ENCODE measurements at regions not wholly inside any gene's neighbourhood (a gene's known extent, or its start where the extent isn't known, plus 50 kb on each side); places are given as distances from the start of the nearest gene placed in this dataset.
"Not testable (repeated sequence)": the region's sequence is repeated elsewhere in the genome, so short reads cannot be mapped to it uniquely, and the experiment has no call there.

DNA sequence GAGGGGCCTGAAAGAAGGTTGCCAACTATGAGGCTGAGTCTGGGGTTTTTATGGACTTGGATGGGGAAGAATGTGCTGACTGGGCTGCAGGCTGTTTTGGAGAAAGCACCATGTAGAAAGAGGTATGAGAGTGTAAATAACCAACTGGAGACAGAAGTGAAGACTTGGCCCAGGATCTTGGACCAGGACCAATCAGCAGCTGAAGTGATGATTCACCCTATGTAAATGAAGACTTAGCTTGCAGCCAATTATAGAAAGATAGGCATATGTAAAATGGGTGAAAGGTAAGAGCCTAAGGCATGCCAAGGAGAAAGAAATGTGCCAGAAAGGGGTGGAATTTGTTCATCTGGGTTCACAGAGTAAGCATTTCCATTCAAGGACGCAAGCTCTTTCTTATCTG lies 856.7 kb upstream of the PRKX start:
- DNase-seq (ENCODE audit: low read depth in 1 of 2, low spot score in 1 of 2) = no peak
- no peak overlapping the region for H3K27ac ChIP-seq
- H3K4me3 ChIP-seq = no peak overlapping the region
- no peaks in the 10 kb centered on the region for H3K4me1 ChIP-seq (ENCODE audit: low read depth)
- no peaks in the 10 kb centered on the region for H3K27me3 ChIP-seq
- no peaks in the 10 kb centered on the region for H3K36me3 ChIP-seq
- no peaks in the 10 kb centered on the region for H3K9me3 ChIP-seq (ENCODE audit: low read depth)
- no peak for TF ChIP-seq CTCF (IDR thresholded peaks at IDR 0.05; ENCODE audit: low read depth, low read length)

- DNase-seq (ENCODE audit: low read depth in 1 of 2, low spot score in 1 of 2) = no peak
- TF ChIP-seq CTCF (IDR thresholded peaks at IDR 0.05; ENCODE audit: low read depth, low read length) = no peak
- Histone ChIP-seq H3K9me3 (ENCODE audit: low read depth) (no peaks in the 10 kb centered on the region), H3K4me3 (no peak overlapping the region), H3K27ac (no peak overlapping the region), H3K4me1 (ENCODE audit: low read depth) (no peaks in the 10 kb centered on the region), H3K27me3 (no peaks in the 10 kb centered on the region), H3K36me3 (no peaks in the 10 kb centered on the region)
Observed at GRCh38 chrX:4560192-4560591, 846.7 kb upstream of the PRKX start.

- Histone ChIP-seq H3K27me3 (no peaks in the 10 kb centered on the region), H3K27ac (no peak overlapping the region), H3K4me1 (ENCODE audit: low read depth) (peaks cover 10% of the 10 kb centered on the region), H3K36me3 (no peaks in the 10 kb centered on the region), H3K4me3 (no peak overlapping the region), H3K9me3 (ENCODE audit: low read depth) (no peaks in the 10 kb centered on the region)
- no peak for TF ChIP-seq CTCF (IDR thresholded peaks at IDR 0.05; ENCODE audit: low read depth, low read length)
- peak in 1 of 2 donors; percentile 30 for DNase-seq (ENCODE audit: low read depth in 1 of 2, low spot score in 1 of 2)
Observed at GRCh38 chrX:4550018-4550417, 836.6 kb upstream of the PRKX start.

GRCh38 chrX:4547213-4547836 lies 833.9 kb upstream of the PRKX start:
- DNase-seq (ENCODE audit: low read depth in 1 of 2, low spot score in 1 of 2) = peak; percentile 33 to 67
- peak; percentile 55 for TF ChIP-seq CTCF (IDR thresholded peaks at IDR 0.05; ENCODE audit: low read depth, low read length)
- Histone ChIP-seq H3K9me3 (ENCODE audit: low read depth) (no peaks in the 10 kb centered on the region), H3K27me3 (no peaks in the 10 kb centered on the region), H3K4me3 (no peak overlapping the region), H3K36me3 (no peaks in the 10 kb centered on the region), H3K27ac (no peak overlapping the region), H3K4me1 (ENCODE audit: low read depth) (peaks cover 10% of the 10 kb centered on the region)

GRCh38 chrX:4546178-4546577 lies 832.7 kb upstream of the PRKX start:
- DNase-seq (ENCODE audit: low read depth in 1 of 2, low spot score in 1 of 2) = not testable (repeated sequence)

DNA sequence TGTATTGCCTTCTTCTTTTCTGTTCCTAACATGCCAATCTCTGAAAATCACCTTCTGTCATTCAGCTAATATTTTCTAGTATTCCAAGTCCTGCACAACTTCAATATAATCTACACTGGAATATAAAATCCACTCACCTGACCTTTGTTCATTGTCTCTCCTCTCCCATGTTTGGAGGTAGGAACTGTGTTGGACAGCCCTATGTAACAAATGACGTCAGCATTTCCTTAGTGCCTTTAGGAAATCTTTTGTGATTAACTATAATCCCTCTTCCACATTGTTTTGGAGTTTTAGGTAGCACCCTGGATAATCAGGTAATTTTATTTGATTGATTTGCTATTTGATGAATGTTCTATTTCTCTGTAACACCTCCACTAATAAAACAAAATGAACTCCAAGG lies 814.8 kb upstream of the PRKX start:
- Histone ChIP-seq H3K27me3 (no peaks in the 10 kb centered on the region), H3K4me1 (ENCODE audit: low read depth) (no peaks in the 10 kb centered on the region), H3K9me3 (ENCODE audit: low read depth) (no peaks in the 10 kb centered on the region), H3K4me3 (no peak overlapping the region), H3K36me3 (no peaks in the 10 kb centered on the region), H3K27ac (no peak overlapping the region)
- no peak for TF ChIP-seq CTCF (IDR thresholded peaks at IDR 0.05; ENCODE audit: low read depth, low read length)
- no peak for DNase-seq (ENCODE audit: low read depth in 1 of 2, low spot score in 1 of 2)

More at GRCh38 chrX:4546178-4546577, 832.7 kb upstream of the PRKX start:
- H3K36me3 ChIP-seq; H3K9me3 ChIP-seq (ENCODE audit: low read depth); H3K4me1 ChIP-seq (ENCODE audit: low read depth); H3K27ac ChIP-seq; H3K27me3 ChIP-seq; H3K4me3 ChIP-seq: not testable (repeated sequence)

Measured in cardiac muscle cell (in vitro differentiated cells and primary cell).